H1 (cell line): ENCODE measurements at regions not wholly inside any gene's neighbourhood (a gene's known extent, or its start where the extent isn't known, plus 50 kb on each side); places are given as distances from the start of the nearest gene placed in this dataset.

Experiments
- CTCF ChIA-PET: fragments of 300-600 bp; sonication (Branson Sonifier 250); formaldehyde crosslinking; loops from one replicate; lab custom pipeline; 2021; ENCODE audit not compliant: partially characterized antibody; lab: Charles Lee
- POLR2A ChIA-PET: fragments of 300-600 bp; sonication (Branson Sonifier 250); formaldehyde crosslinking; loops from one replicate; lab custom pipeline; 2021; ENCODE audit warnings: inconsistent platforms; ENCODE audit not compliant: partially characterized antibody; lab: Charles Lee
- DNase-seq, 2 experiments: peaks; one replicate each; pipeline versions ENCODE4 v3.0.0 to v3.0.0-alpha.2; 2010 to 2022; ENCODE audit warnings: low spot score in 2 of 2, low read depth in 1 of 2, mixed read lengths in 1 of 2
- FAIRE-seq: peaks from 2 replicates; lab custom pipeline; 2011; peaks lifted over from hg19 to GRCh38; lab: Jason Lieb, UNC
- H2AFZ ChIP-seq: 2 replicates; pipeline ENCODE4 v1.8.1; 2012; ENCODE audit warnings: low read length, inconsistent platforms
- H2AK5ac ChIP-seq: 2 replicates; pipeline ENCODE4 v1.6.1; 2013; ENCODE audit warnings: low read depth, low read length
- H2BK120ac ChIP-seq: replicated peaks from 2 replicates; pipeline ENCODE3; 2013; ENCODE audit warnings: low read depth, low read length, inconsistent platforms
- H2BK12ac ChIP-seq: 2 replicates; pipeline ENCODE4 v1.6.1; 2013; ENCODE audit warnings: low read depth, low read length
- H2BK15ac ChIP-seq: 2 replicates; pipeline ENCODE4 v1.6.1; 2013; ENCODE audit warnings: low read length
- H2BK20ac ChIP-seq: 2 replicates; pipeline ENCODE4 v1.6.1; 2013; ENCODE audit warnings: low read length
- H2BK5ac ChIP-seq: 2 replicates; pipeline ENCODE4 v1.6.1; 2013; ENCODE audit warnings: low read depth, low read length
- H3K14ac ChIP-seq: 2 replicates; pipeline ENCODE4 v1.6.1; 2013; ENCODE audit warnings: inconsistent platforms; ENCODE audit not compliant: insufficient read length
- H3K18ac ChIP-seq: 2 replicates; pipeline ENCODE4 v1.6.1; 2013; ENCODE audit warnings: low read length; ENCODE audit errors: extremely low read depth
- H3K23ac ChIP-seq: 2 replicates; pipeline ENCODE4 v1.6.1; 2013; ENCODE audit warnings: inconsistent platforms; ENCODE audit not compliant: insufficient read length
- H3K23me2 ChIP-seq: 2 replicates; pipeline ENCODE4 v1.6.1; 2013; ENCODE audit warnings: low read depth, low read length
- H3K27ac ChIP-seq: 2 replicates; pipeline ENCODE4 v1.6.1; 2011; ENCODE audit warnings: low read depth, low read length, inconsistent platforms
- H3K27me3 ChIP-seq, 4 experiments: replicated peaks in 1 of 4; 1 replicate in 1 of 4; 2 replicates in 3 of 4; pipeline versions ENCODE4 v1.6.1 to v1.8.1; 2011 to 2013; ENCODE audit warnings: low read length in 3 of 4, mild to moderate bottlenecking in 3 of 4, inconsistent platforms in 2 of 4, mixed read lengths in 2 of 4, moderate library complexity in 1 of 4; ENCODE audit not compliant: control insufficient read depth in 3 of 4, insufficient read depth in 3 of 4; ENCODE audit errors: extremely low read depth in 1 of 4
- H3K36me3 ChIP-seq, 4 experiments: 2 replicates each; pipeline versions ENCODE4 v1.6.1 to v1.8.1; 2011 to 2013; ENCODE audit warnings: mild to moderate bottlenecking in 4 of 4, low read length in 3 of 4, moderate library complexity in 2 of 4, control low read depth in 1 of 4, inconsistent platforms in 1 of 4; ENCODE audit not compliant: insufficient read depth in 4 of 4, control insufficient read depth in 2 of 4
- H3K4ac ChIP-seq: replicated peaks from 2 replicates; pipeline ENCODE3; 2013; ENCODE audit warnings: low read length, low read depth, mixed read lengths, inconsistent platforms; ENCODE audit not compliant: insufficient read length
- H3K4me1 ChIP-seq, 4 experiments: replicated peaks in 1 of 4; 1 replicate in 1 of 4; 2 replicates in 3 of 4; pipeline versions ENCODE4 v1.6.1 to v1.8.1; 2011 to 2013; ENCODE audit warnings: low read length in 3 of 4, inconsistent platforms in 2 of 4, mixed read lengths in 1 of 4; ENCODE audit not compliant: insufficient read depth in 4 of 4, control insufficient read depth in 3 of 4
- H3K4me2 ChIP-seq, 2 experiments: 2 replicates each; pipeline versions ENCODE4 v1.6.1 to v1.8.1; 2011 to 2013; ENCODE audit warnings: low read depth in 2 of 2, low read length in 2 of 2, control low read depth in 1 of 2, inconsistent platforms in 1 of 2, mild to moderate bottlenecking in 1 of 2; ENCODE audit not compliant: insufficient read depth in 1 of 2
- H3K4me3 ChIP-seq, 4 experiments: fragments of 200-600, 300-600 bp in 1 of 4; sonication (generic), shearing (Covaris generic), sonication (Bioruptor Twin) in 1 of 4; 2 replicates each; pipeline versions ENCODE4 v1.5.1 to v1.8.1; 2011 to 2016; ENCODE audit warnings: low read length in 4 of 4, low read depth in 3 of 4, control low read depth in 2 of 4, inconsistent platforms in 2 of 4, mild to moderate bottlenecking in 2 of 4, mixed read lengths in 1 of 4, moderate library complexity in 1 of 4; ENCODE audit not compliant: insufficient read depth in 2 of 4; ENCODE audit errors: extremely low read depth in 1 of 4
- H3K56ac ChIP-seq: replicated peaks from 2 replicates; pipeline ENCODE3; 2013; ENCODE audit warnings: low read depth, mild to moderate bottlenecking, mixed read lengths, low read length, inconsistent platforms; ENCODE audit not compliant: insufficient read length
- H3K79me1 ChIP-seq: 2 replicates; pipeline ENCODE4 v1.6.1; 2013; ENCODE audit warnings: low read depth, low read length, control low read depth
- H3K79me2 ChIP-seq, 2 experiments: 2 replicates each; pipeline versions ENCODE4 v1.6.1 to v1.8.1; 2012 to 2013; ENCODE audit warnings: low read length in 2 of 2, mild to moderate bottlenecking in 2 of 2, inconsistent platforms in 1 of 2; ENCODE audit not compliant: insufficient read depth in 2 of 2, control insufficient read depth in 1 of 2
- H3K9ac ChIP-seq, 4 experiments: replicated peaks in 1 of 4; 1 replicate in 1 of 4; 2 replicates in 3 of 4; pipeline versions ENCODE4 v1.6.1 to v1.8.1; 2011 to 2013; ENCODE audit warnings: low read depth in 3 of 4, low read length in 3 of 4, control low read depth in 2 of 4, mild to moderate bottlenecking in 2 of 4, moderate library complexity in 2 of 4, inconsistent platforms in 1 of 4; ENCODE audit errors: extremely low read depth in 1 of 4
- H3K9me3 ChIP-seq, 2 experiments: 2 replicates each; pipeline versions ENCODE4 v1.6.1 to v1.8.1; 2012 to 2013; ENCODE audit warnings: mild to moderate bottlenecking in 2 of 2, moderate library complexity in 2 of 2, control low read depth in 1 of 2, inconsistent platforms in 1 of 2, low read depth in 1 of 2, low read length in 1 of 2, mixed read lengths in 1 of 2; ENCODE audit not compliant: insufficient read depth in 2 of 2
- H4K20me1 ChIP-seq, 2 experiments: replicated peaks in 1 of 2; 2 replicates each; pipeline versions ENCODE3 to v1.8.1; 2011 to 2013; ENCODE audit warnings: inconsistent platforms in 2 of 2, low read length in 2 of 2, mild to moderate bottlenecking in 1 of 2; ENCODE audit not compliant: insufficient read depth in 2 of 2, control insufficient read depth in 1 of 2
- H4K5ac ChIP-seq: 2 replicates; pipeline ENCODE4 v1.6.1; 2013; ENCODE audit warnings: low read length, low read depth, mixed read lengths, inconsistent platforms; ENCODE audit not compliant: insufficient read length
- H4K8ac ChIP-seq: 2 replicates; pipeline ENCODE4 v1.8.0; 2013; ENCODE audit warnings: mild to moderate bottlenecking, moderate library complexity, low read length, inconsistent platforms; ENCODE audit not compliant: insufficient read depth; ENCODE audit errors: extremely low read depth
- H4K91ac ChIP-seq: replicated peaks from 2 replicates; pipeline ENCODE3; 2013; ENCODE audit warnings: low read length, mixed read lengths, inconsistent platforms; ENCODE audit not compliant: insufficient read length
- BRCA1 ChIP-seq: IDR thresholded peaks from 2 replicates; pipeline ENCODE4 v1.6.1; 2012; ENCODE audit warnings: low read depth, low read length, improper control_type of control experiment
- CHD1 ChIP-seq: IDR thresholded peaks from 2 replicates; pipeline ENCODE4 v1.6.1; 2012; ENCODE audit warnings: low read depth, low read length, improper control_type of control experiment
- CREB1 ChIP-seq: IDR thresholded peaks from 2 replicates; pipeline ENCODE4 v1.6.1; 2012; ENCODE audit warnings: inconsistent platforms
- JUN ChIP-seq: IDR thresholded peaks from 2 replicates; pipeline ENCODE4 v1.6.1; 2011; ENCODE audit warnings: low read depth, mild to moderate bottlenecking, improper control_type of control experiment, low read length
- KDM1A ChIP-seq: fragments of 200-600, 300-600 bp; sonication (generic); IDR thresholded peaks from 2 replicates; pipeline ENCODE4 v1.7.1; 2016; ENCODE audit warnings: mild to moderate bottlenecking, low read length, borderline replicate concordance
- POLR2A ChIP-seq, 2 experiments: IDR thresholded peaks; 1 replicate in 1 of 2; 2 replicates in 1 of 2; pipeline ENCODE4 v1.6.1; 2011; ENCODE audit warnings: low read depth in 2 of 2, low read length in 2 of 2, mild to moderate bottlenecking in 2 of 2; ENCODE audit errors: control extremely low read depth in 1 of 2
- RXRA ChIP-seq: IDR thresholded peaks from 2 replicates; pipeline ENCODE4 v1.6.1; 2011; ENCODE audit warnings: low read depth, mild to moderate bottlenecking, low read length, moderate library complexity; ENCODE audit not compliant: insufficient read depth
- SP4 ChIP-seq: IDR thresholded peaks from 2 replicates; pipeline ENCODE4 v1.6.1; 2012; ENCODE audit warnings: low read length, inconsistent platforms
- TAF7 ChIP-seq: optimal IDR thresholded peaks from 2 replicates; pipeline ENCODE3; 2011; ENCODE audit warnings: low read depth, mild to moderate bottlenecking, inconsistent platforms, low read length, moderate library complexity, borderline replicate concordance
- ZNF274 ChIP-seq: IDR thresholded peaks from 2 replicates; pipeline ENCODE4 v1.7.0; 2012; ENCODE audit warnings: low read length, borderline replicate concordance; ENCODE audit errors: extremely low read depth
- WGBS, 2 experiments: shearing (Covaris generic) in 1 of 2; methylation state at CpG; one replicate each; pipeline versions ENCODE4 v1.1.6 to v1.1.7; 2013 to 2015; ENCODE audit warnings: low lambda C conversion rate in 2 of 2, mixed read lengths in 2 of 2, inconsistent platforms in 1 of 2, low coverage in 1 of 2, missing lambda C conversion rate in 1 of 2; ENCODE audit not compliant: insufficient replicate concordance in 2 of 2, insufficient coverage in 1 of 2, insufficient read length in 1 of 2; ENCODE audit errors: extremely low coverage in 1 of 2, missing lambda C conversion rate in 1 of 2; 5-methylcytosine and 5-hydroxymethylcytosine counted together
- TF ChIP-seq, protein P1 (sequence below): IDR thresholded peaks from 2 replicates; pipeline ENCODE4 v1.6.1; 2012; ENCODE audit warnings: low read length, inconsistent platforms
- TF ChIP-seq, protein P2 (sequence below): IDR thresholded peaks from 2 replicates; pipeline ENCODE4 v1.6.1; 2011; ENCODE audit warnings: low read depth, mild to moderate bottlenecking, low read length; ENCODE audit not compliant: insufficient read depth
- TF ChIP-seq, protein P3 (sequence below): IDR thresholded peaks from 2 replicates; pipeline ENCODE4 v1.6.1; 2012; ENCODE audit warnings: inconsistent platforms

DNA sequence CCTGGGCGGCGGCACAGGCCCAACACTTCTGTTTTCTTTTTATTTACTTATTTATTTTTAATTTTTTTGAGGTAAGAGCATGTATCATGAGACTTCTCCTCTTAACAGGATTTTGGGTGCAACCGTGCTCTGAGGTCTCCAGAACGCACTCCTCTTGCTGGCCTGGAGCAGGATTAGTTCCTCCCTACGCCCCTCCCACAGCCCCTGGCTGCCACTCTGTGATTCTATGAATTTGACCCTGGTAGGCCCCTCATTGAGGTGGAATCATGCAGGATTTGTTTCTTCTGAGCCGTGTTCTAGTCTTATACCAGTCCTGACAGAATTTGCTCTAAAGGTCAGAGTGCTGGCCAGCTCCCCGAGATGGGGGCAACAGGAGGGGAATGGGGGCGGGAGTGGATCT lies 106.5 kb upstream of the HS6ST1 start:
- Histone ChIP-seq H2BK20ac (no peak overlapping the region), H4K8ac (no peak overlapping the region), H3K14ac (no peak overlapping the region), H4K20me1 (no peaks in the 10 kb centered on the region), H2BK15ac (no peak overlapping the region; the same call in 1 of the 2 replicates), H3K9me3 (peaks cover under 1 to 7% of the 10 kb centered on the region in 2 experiments; a peak in 1 of 4 replicates), H2AK5ac (no peak overlapping the region), H3K4ac (no peak overlapping the region), H3K27ac (no peak overlapping the region), H4K91ac (no peak overlapping the region), H2BK12ac (no peak overlapping the region), H3K18ac (no peak overlapping the region), H3K79me1 (no peaks in the 10 kb centered on the region), H3K27me3 (no peaks in the 10 kb centered on the region), H3K23me2 (no peaks in the 10 kb centered on the region), H2BK120ac (no peak overlapping the region), H2AFZ (no peak overlapping the region), H3K56ac (no peak overlapping the region), H3K23ac (no peak overlapping the region), H3K4me1 (peaks cover 0 to 9% (median 3%) of the 10 kb centered on the region in 4 experiments; a peak in 4 of 7 replicates), H4K5ac (no peak overlapping the region), H3K4me2 (no peak overlapping the region), H3K4me3 (no peak overlapping the region), H3K79me2 (no peaks in the 10 kb centered on the region), H3K9ac (no peak overlapping the region), H3K36me3 (no peaks in the 10 kb centered on the region), H2BK5ac (no peak overlapping the region)
- DNase-seq (no peak), FAIRE-seq (no peak)
- ChIA-PET CTCF (interaction anchor here (1.0 to 1.3 kb wide), 2 partner anchors 10 to 11 kb away, joined by 3 to 4 read pairs; no protein-coding TSS in a partner anchor), POLR2A (no interaction called here)
- WGBS, 2 experiments, result 84% methylated on average over 8 of the region's 8 CpGs; no CpG with 5 or more reads in 1 of the 2 experiments
- TF ChIP-seq KDM1A (no peak), RXRA (no peak), TAF7 (no peak), JUN (no peak), SP4 (no peak), CHD1 (no peak), CREB1 (no peak), BRCA1 (no peak), ZNF274 (no peak), POLR2A (IDR thresholded peaks at IDR 0.05; ENCODE audit: control extremely low read depth in 1 of 2, low read depth in 2 of 2, low read length in 2 of 2) (no peak)
- TF ChIP-seq, protein P1, sequence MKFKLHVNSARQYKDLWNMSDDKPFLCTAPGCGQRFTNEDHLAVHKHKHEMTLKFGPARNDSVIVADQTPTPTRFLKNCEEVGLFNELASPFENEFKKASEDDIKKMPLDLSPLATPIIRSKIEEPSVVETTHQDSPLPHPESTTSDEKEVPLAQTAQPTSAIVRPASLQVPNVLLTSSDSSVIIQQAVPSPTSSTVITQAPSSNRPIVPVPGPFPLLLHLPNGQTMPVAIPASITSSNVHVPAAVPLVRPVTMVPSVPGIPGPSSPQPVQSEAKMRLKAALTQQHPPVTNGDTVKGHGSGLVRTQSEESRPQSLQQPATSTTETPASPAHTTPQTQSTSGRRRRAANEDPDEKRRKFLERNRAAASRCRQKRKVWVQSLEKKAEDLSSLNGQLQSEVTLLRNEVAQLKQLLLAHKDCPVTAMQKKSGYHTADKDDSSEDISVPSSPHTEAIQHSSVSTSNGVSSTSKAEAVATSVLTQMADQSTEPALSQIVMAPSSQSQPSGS, result no peak
- TF ChIP-seq, protein P2, sequence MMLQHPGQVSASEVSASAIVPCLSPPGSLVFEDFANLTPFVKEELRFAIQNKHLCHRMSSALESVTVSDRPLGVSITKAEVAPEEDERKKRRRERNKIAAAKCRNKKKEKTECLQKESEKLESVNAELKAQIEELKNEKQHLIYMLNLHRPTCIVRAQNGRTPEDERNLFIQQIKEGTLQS, result no peak
- TF ChIP-seq, protein P3, sequence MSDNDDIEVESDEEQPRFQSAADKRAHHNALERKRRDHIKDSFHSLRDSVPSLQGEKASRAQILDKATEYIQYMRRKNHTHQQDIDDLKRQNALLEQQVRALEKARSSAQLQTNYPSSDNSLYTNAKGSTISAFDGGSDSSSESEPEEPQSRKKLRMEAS, result no peak
